Tibial nerve (tissue), 4 donors: ENCODE measurements at regions not wholly inside any gene's neighbourhood (a gene's known extent, or its start where the extent isn't known, plus 50 kb on each side); places are given as distances from the start of the nearest gene placed in this dataset.

ENCODE experiments used
- DNase-seq, 2 donors: peaks; one replicate each; pipeline ENCODE4 v3.0.0-alpha.2; 2019; ENCODE audit warnings: low spot score in 2 of 2
- H3K27ac ChIP-seq, 4 donors: fragments of 200-600 bp; sonication (generic) in 3 of 4; one replicate each; pipeline ENCODE4 v1.5.1; 2017 to 2019; ENCODE audit warnings: mild to moderate bottlenecking in 1 of 4
- H3K27me3 ChIP-seq, 2 donors: fragments of 200-600 bp; sonication (generic) in 1 of 2; one replicate each; pipeline versions ENCODE4 v1.5.1 to v1.6.0; 2017 to 2019
- H3K36me3 ChIP-seq, 3 donors: fragments of 200-600 bp; sonication (generic); one replicate each; pipeline ENCODE4 v1.5.1; 2018 to 2019
- H3K4me1 ChIP-seq, 4 donors: fragments of 200-600 bp; sonication (generic) in 3 of 4; one replicate each; pipeline ENCODE4 v1.5.1; 2017 to 2019
- H3K4me3 ChIP-seq, 4 donors: fragments of 200-600 bp; sonication (generic) in 3 of 4; one replicate each; pipeline ENCODE4 v1.5.1; 2017 to 2019; ENCODE audit warnings: mild to moderate bottlenecking in 1 of 4, moderate library complexity in 1 of 4
- H3K9me3 ChIP-seq, 4 donors: fragments of 200-600 bp; sonication (generic) in 3 of 4; one replicate each; pipeline ENCODE4 v1.5.1; 2017 to 2019
- EP300 ChIP-seq, 2 donors: sonication (generic); formaldehyde crosslinking; IDR thresholded peaks; one replicate each; pipeline ENCODE4 v1.6.1; 2017; ENCODE audit warnings: antibody characterized with exemption in 2 of 2, mild to moderate bottlenecking in 1 of 2
- POLR2A ChIP-seq, 2 donors: fragments of 450-650 bp; IDR thresholded peaks; one replicate each; pipeline ENCODE4 v1.6.1; 2017; ENCODE audit warnings: antibody characterized with exemption in 2 of 2, mild to moderate bottlenecking in 2 of 2, moderate library complexity in 2 of 2
- WGBS, 2 donors: methylation state at CpG; one replicate each; pipeline ENCODE4 v1.1.5; 2018; 5-methylcytosine and 5-hydroxymethylcytosine counted together
- TF ChIP-seq, protein P1 (sequence below), 5 experiments: fragments of 200-600 bp in 3 of 5; fragments of 450-650 bp in 2 of 5; sonication (generic) in 3 of 5; IDR thresholded peaks; one replicate each; pipeline ENCODE4 v1.5.1; 2016 to 2019; ENCODE audit warnings: antibody characterized with exemption in 5 of 5, mild to moderate bottlenecking in 3 of 5, moderate library complexity in 2 of 5

DNA sequence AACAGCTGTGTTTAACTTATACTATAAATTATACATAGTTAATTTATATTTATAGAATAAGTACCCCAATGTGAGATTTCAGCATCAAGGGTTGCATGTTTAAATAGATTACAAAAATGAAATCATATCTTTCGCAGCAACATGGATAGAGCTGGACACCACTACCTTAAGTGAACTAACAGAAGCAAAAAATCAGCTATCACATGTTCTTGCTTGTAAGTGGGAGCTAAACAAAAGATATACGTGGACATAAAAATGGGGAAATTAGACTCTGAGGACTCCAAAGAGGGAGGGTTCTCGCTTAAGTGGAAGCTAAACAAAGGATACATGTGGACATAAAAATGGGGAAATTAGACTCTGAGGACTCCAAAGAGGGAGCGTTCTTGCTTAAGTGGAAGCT lies 626.5 kb upstream of the DPPA4 start:
- no peaks in the 10 kb centered on the region for H3K9me3 ChIP-seq
- TF ChIP-seq, protein P1, sequence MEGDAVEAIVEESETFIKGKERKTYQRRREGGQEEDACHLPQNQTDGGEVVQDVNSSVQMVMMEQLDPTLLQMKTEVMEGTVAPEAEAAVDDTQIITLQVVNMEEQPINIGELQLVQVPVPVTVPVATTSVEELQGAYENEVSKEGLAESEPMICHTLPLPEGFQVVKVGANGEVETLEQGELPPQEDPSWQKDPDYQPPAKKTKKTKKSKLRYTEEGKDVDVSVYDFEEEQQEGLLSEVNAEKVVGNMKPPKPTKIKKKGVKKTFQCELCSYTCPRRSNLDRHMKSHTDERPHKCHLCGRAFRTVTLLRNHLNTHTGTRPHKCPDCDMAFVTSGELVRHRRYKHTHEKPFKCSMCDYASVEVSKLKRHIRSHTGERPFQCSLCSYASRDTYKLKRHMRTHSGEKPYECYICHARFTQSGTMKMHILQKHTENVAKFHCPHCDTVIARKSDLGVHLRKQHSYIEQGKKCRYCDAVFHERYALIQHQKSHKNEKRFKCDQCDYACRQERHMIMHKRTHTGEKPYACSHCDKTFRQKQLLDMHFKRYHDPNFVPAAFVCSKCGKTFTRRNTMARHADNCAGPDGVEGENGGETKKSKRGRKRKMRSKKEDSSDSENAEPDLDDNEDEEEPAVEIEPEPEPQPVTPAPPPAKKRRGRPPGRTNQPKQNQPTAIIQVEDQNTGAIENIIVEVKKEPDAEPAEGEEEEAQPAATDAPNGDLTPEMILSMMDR (IDR thresholded peaks at IDR 0.05), result no peak
- no peak for TF ChIP-seq EP300 (IDR thresholded peaks at IDR 0.05)
- no peak for TF ChIP-seq POLR2A (IDR thresholded peaks at IDR 0.05)
- no peaks in the 10 kb centered on the region for H3K4me1 ChIP-seq
- WGBS, 2 donors, result 57 to 60% methylated on average over 4 of the region's 4 CpGs
- no peak for DNase-seq
- no peaks in the 10 kb centered on the region for H3K27me3 ChIP-seq
- H3K36me3 ChIP-seq, result no peaks in the 10 kb centered on the region
- H3K4me3 ChIP-seq, result no peak overlapping the region
- no peak overlapping the region for H3K27ac ChIP-seq

DNA sequence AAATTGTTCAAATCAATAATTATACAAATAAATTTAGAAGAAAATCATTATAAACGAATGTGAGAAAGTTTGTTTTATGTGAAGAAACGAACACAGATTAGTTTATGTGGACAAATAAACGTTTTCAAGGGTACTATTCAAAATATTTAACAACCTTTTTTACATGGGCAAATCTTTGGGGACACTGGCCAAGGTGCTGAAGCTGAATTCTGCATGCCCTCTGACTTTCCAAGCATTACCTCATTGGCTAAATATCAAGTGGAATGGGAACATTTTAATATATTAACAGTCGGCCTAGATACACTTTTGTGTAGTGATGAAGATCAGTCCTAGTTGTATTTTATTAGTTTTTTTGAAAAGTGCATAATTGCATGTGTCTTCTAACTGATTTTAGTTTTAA lies 636.4 kb upstream of the DPPA4 start:
- TF ChIP-seq POLR2A (IDR thresholded peaks at IDR 0.05), result no peak
- TF ChIP-seq, protein P1 (IDR thresholded peaks at IDR 0.05), result no peak
- no peak for TF ChIP-seq EP300 (IDR thresholded peaks at IDR 0.05)
- WGBS, 2 donors, result 38 to 52% methylated on average over 4 of the region's 4 CpGs
- Histone ChIP-seq H3K4me1 (no peaks in the 10 kb centered on the region), H3K27ac (no peak overlapping the region), H3K36me3 (no peaks in the 10 kb centered on the region), H3K9me3 (peaks cover 0 to 4% (median 0%) of the 10 kb centered on the region in 4 donors), H3K4me3 (no peak overlapping the region), H3K27me3 (no peaks in the 10 kb centered on the region)
- no peak for DNase-seq

DNA sequence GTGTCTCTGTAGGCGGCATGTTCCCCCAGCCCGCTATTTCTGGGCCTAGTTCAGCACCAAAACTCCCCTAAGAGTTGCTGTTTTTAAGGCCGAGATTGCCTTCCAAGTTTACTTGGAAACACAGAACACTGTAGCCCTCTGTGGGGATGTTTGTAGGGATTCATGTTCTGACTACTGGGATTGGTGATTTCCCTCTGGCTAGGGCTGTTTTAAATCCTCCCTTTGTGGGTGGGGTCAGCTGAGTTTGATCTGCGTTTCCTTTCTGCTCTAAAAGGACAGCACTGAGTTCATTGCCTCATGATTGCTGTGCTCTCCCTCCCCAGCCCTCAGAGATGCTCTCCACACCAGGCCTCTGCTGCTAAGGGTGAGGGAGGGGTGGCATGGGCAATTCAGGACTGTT lies 640.6 kb upstream of the DPPA4 start:
- no peaks in the 10 kb centered on the region for H3K27me3 ChIP-seq
- no peaks in the 10 kb centered on the region for H3K36me3 ChIP-seq
- no peak overlapping the region for H3K4me3 ChIP-seq
- no peak for DNase-seq
- H3K4me1 ChIP-seq, result no peaks in the 10 kb centered on the region
- 33 to 41% methylated on average over 4 of the region's 4 CpGs for WGBS, 2 donors
- peaks cover 0 to 4% (median 0%) of the 10 kb centered on the region in 4 donors for H3K9me3 ChIP-seq
- TF ChIP-seq EP300 (IDR thresholded peaks at IDR 0.05) (no peak), POLR2A (IDR thresholded peaks at IDR 0.05) (no peak)
- TF ChIP-seq, protein P1 (IDR thresholded peaks at IDR 0.05), result no peak
- H3K27ac ChIP-seq, result no peak overlapping the region

DNA sequence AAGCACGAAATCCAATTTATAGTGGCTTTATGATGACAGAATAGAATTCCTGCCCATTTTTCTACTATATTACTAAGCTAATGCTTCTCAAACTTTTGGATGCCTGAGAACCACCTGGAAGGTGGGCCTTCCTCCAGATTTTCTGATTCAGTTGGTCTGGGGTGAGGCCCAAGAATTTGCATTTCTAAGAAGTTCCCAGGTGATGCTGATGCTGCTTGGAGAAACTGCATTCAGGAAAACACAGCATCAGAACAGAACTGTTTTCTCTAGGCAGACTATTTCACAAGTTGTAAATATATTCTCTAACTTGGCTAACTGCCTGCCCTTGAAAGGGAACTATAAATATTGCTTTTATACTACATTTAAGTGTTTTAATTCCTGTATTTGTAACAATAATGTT lies 644.9 kb upstream of the DPPA4 start:
- Histone ChIP-seq H3K4me1 (no peaks in the 10 kb centered on the region), H3K27me3 (no peaks in the 10 kb centered on the region), H3K4me3 (no peak overlapping the region), H3K9me3 (no peaks in the 10 kb centered on the region), H3K36me3 (no peaks in the 10 kb centered on the region), H3K27ac (no peak overlapping the region)
- 85 to 88% methylated on average over 1 of the region's 1 CpG for WGBS, 2 donors
- no peak for DNase-seq
- TF ChIP-seq POLR2A (IDR thresholded peaks at IDR 0.05) (no peak), EP300 (IDR thresholded peaks at IDR 0.05) (no peak)
- TF ChIP-seq, protein P1 (IDR thresholded peaks at IDR 0.05), result no peak

DNA sequence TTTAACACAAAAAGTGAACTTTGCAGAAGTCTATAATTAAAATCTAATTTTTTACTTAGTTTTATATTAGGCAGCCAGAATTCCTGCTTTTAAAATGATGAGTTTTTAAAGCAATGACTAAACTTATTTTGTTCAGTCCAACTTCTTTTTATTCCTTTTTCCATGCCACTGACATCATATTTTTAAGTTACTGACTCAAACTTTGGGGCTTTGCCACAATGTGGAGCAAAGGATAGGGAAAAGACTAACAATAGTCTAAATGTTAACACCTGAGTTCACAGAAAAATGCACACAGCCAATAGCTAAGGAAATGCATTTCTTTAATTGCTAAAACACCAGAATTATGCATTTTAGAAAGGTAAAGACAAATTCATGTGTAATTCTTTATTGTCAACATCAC lies 647.6 kb upstream of the DPPA4 start:
- Histone ChIP-seq H3K4me3 (no peak overlapping the region), H3K9me3 (no peaks in the 10 kb centered on the region), H3K27ac (no peak overlapping the region), H3K36me3 (no peaks in the 10 kb centered on the region), H3K4me1 (no peaks in the 10 kb centered on the region), H3K27me3 (no peaks in the 10 kb centered on the region)
- TF ChIP-seq EP300 (IDR thresholded peaks at IDR 0.05), result no peak
- TF ChIP-seq, protein P1 (IDR thresholded peaks at IDR 0.05), result no peak
- no peak for TF ChIP-seq POLR2A (IDR thresholded peaks at IDR 0.05)
- no peak for DNase-seq
